ENCODE measurements at regions not wholly inside any gene's neighbourhood (a gene's known extent, or its start where the extent isn't known, plus 50 kb on each side); places are given as distances from the start of the nearest gene placed in this dataset.

DNA sequence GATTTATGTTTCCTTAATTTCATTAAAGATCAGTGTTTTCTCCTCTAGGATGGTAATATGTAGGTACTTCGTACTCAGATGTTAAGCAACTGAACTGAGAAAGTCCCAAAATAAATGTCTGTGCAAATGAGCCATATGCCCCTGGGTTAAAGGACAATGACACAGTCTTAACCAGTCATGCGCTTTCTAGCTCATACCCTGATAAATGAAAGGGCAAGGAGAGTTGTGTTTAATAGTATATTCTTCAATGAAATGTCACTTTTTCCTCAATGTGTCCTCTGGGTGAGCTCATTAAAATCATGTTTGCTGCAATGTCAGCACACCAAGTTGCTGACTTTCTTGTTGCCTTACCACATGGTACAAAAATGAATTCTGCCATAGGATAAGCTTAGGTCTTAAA lies 856.3 kb downstream of the TMEM182 start:
- TF ChIP-seq, protein P1, sequence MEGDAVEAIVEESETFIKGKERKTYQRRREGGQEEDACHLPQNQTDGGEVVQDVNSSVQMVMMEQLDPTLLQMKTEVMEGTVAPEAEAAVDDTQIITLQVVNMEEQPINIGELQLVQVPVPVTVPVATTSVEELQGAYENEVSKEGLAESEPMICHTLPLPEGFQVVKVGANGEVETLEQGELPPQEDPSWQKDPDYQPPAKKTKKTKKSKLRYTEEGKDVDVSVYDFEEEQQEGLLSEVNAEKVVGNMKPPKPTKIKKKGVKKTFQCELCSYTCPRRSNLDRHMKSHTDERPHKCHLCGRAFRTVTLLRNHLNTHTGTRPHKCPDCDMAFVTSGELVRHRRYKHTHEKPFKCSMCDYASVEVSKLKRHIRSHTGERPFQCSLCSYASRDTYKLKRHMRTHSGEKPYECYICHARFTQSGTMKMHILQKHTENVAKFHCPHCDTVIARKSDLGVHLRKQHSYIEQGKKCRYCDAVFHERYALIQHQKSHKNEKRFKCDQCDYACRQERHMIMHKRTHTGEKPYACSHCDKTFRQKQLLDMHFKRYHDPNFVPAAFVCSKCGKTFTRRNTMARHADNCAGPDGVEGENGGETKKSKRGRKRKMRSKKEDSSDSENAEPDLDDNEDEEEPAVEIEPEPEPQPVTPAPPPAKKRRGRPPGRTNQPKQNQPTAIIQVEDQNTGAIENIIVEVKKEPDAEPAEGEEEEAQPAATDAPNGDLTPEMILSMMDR (IDR thresholded peaks at IDR 0.05; ENCODE audit: extremely low read depth in 1 of 2, insufficient read depth in 1 of 2, low read depth in 1 of 2, low read length in 2 of 2), result no peak
- TF ChIP-seq POLR2A (IDR thresholded peaks at IDR 0.05; ENCODE audit: low read depth, low read length) (no peak), EZH2 (IDR thresholded peaks at IDR 0.05; ENCODE audit: borderline replicate concordance, low read depth, low read length, severe bottlenecking) (no peak), POLR2AphosphoS5 (IDR thresholded peaks at IDR 0.05; ENCODE audit: insufficient read depth, low read depth, low read length) (no peak), MYC (IDR thresholded peaks at IDR 0.05; ENCODE audit: low read depth, low read length) (no peak)
- TF ChIP-seq, protein P2, sequence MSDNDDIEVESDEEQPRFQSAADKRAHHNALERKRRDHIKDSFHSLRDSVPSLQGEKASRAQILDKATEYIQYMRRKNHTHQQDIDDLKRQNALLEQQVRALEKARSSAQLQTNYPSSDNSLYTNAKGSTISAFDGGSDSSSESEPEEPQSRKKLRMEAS (IDR thresholded peaks at IDR 0.05; ENCODE audit: insufficient read depth, insufficient read length), result no peak

Data from endothelial cell of umbilical vein (primary cell).